ENCODE measurements at regions not wholly inside any gene's neighbourhood (a gene's known extent, or its start where the extent isn't known, plus 50 kb on each side); places are given as distances from the start of the nearest gene placed in this dataset.

- ChIA-PET POLR2A (no interaction called here), CTCF (no interaction called here)
- no peak for DNase-seq (ENCODE audit: extremely low spot score)
Measured at GRCh38 chr20:40815156-40816038, 126.4 kb upstream of the MAFB start.

GRCh38 chr20:40816039-40816352, 127.0 kb upstream of the MAFB start:
- no peak for TF ChIP-seq FOXA1 (IDR thresholded peaks at IDR 0.05)
- TF ChIP-seq TARDBP (IDR thresholded peaks at IDR 0.05) = no peak
- TF ChIP-seq SUZ12 (IDR thresholded peaks at IDR 0.05) = no peak
- DNase-seq (ENCODE audit: extremely low spot score) = no peak
- ChIA-PET CTCF (no interaction called here), POLR2A (no interaction called here)

More at GRCh38 chr20:40815156-40816038, 126.4 kb upstream of the MAFB start:
- no peak for TF ChIP-seq SUZ12 (IDR thresholded peaks at IDR 0.05)
- TF ChIP-seq PKNOX1 (IDR thresholded peaks at IDR 0.05) = no peak
- TF ChIP-seq ELF4 (IDR thresholded peaks at IDR 0.05) = no peak
- no peak for TF ChIP-seq L3MBTL2 (conservative IDR thresholded peaks at IDR 0.05)
- TF ChIP-seq NFRKB (IDR thresholded peaks at IDR 0.05) = no peak
- no peak for TF ChIP-seq LEF1 (IDR thresholded peaks at IDR 0.05; ENCODE audit: borderline replicate concordance)
- TF ChIP-seq ZNF384 (IDR thresholded peaks at IDR 0.05) = no peak
- TF ChIP-seq SP1 (IDR thresholded peaks at IDR 0.05) = no peak
- TF ChIP-seq FOXK2 (IDR thresholded peaks at IDR 0.05) = no peak
- TF ChIP-seq ARNT (IDR thresholded peaks at IDR 0.05) = no peak
- no peak for TF ChIP-seq FOXA1 (IDR thresholded peaks at IDR 0.05)
- TF ChIP-seq CTBP1 (IDR thresholded peaks at IDR 0.05; ENCODE audit: borderline replicate concordance) = no peak

DNA sequence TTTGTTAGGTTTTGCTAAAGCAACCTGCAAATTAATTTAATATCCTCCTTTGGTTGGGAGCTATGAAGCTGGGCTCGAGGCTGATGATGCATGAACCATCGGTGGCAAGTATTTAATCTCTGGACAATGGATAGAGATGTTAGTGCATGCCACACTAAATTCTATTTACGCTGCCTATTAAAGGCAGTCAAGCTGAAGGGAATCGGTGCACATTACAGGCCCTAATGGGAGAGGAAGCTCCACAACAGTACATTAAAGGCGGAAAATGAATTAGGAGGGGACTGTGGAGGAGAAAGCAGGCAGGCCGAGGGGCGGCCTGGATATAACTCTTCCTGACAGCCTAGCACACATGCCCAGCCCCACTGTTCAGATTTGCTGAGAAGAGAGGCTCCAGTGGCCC, 132.4 kb upstream of the MAFB start:
- CTCF ChIA-PET = no interaction called here
- DNase-seq (ENCODE audit: extremely low spot score) = no peak
- TF ChIP-seq PKNOX1 (IDR thresholded peaks at IDR 0.05) (peak; percentile 81), SUZ12 (IDR thresholded peaks at IDR 0.05) (no peak)
- POLR2A ChIA-PET = no interaction called here

- ChIA-PET POLR2A (no interaction called here), CTCF (no interaction called here)
- no peak for DNase-seq (ENCODE audit: extremely low spot score)
- TF ChIP-seq BHLHE40 (IDR thresholded peaks at IDR 0.05; ENCODE audit: borderline replicate concordance) = no peak
- no peak for TF ChIP-seq HDGF (IDR thresholded peaks at IDR 0.05; ENCODE audit: borderline replicate concordance)
Measured at GRCh38 chr20:40826699-40827098, 137.7 kb upstream of the MAFB start.

- no peak for TF ChIP-seq ARNT (IDR thresholded peaks at IDR 0.05)
- no peak for TF ChIP-seq PKNOX1 (IDR thresholded peaks at IDR 0.05)
- TF ChIP-seq ZNF384 (IDR thresholded peaks at IDR 0.05) = no peak
- no peak for TF ChIP-seq NFRKB (IDR thresholded peaks at IDR 0.05)
- no peak for TF ChIP-seq SP1 (IDR thresholded peaks at IDR 0.05)
- TF ChIP-seq FOXK2 (IDR thresholded peaks at IDR 0.05) = no peak
- TF ChIP-seq ELF4 (IDR thresholded peaks at IDR 0.05) = no peak
- TF ChIP-seq TARDBP (IDR thresholded peaks at IDR 0.05) = no peak
- TF ChIP-seq FOXA1 (IDR thresholded peaks at IDR 0.05) = no peak
- no peak for TF ChIP-seq LEF1 (IDR thresholded peaks at IDR 0.05; ENCODE audit: borderline replicate concordance)
- no peak for TF ChIP-seq FOXM1 (IDR thresholded peaks at IDR 0.05; ENCODE audit: borderline replicate concordance)
- TF ChIP-seq SUZ12 (IDR thresholded peaks at IDR 0.05) = no peak
- TF ChIP-seq CTBP1 (IDR thresholded peaks at IDR 0.05; ENCODE audit: borderline replicate concordance) = no peak
- no peak for TF ChIP-seq BHLHE40 (IDR thresholded peaks at IDR 0.05; ENCODE audit: borderline replicate concordance)
- no peak for TF ChIP-seq L3MBTL2 (conservative IDR thresholded peaks at IDR 0.05)
- no peak for TF ChIP-seq HDGF (IDR thresholded peaks at IDR 0.05; ENCODE audit: borderline replicate concordance)
- no peak for DNase-seq (ENCODE audit: extremely low spot score)
- CTCF ChIA-PET = no interaction called here
- POLR2A ChIA-PET = no interaction called here
Measured at GRCh38 chr20:40835321-40835720, 146.3 kb upstream of the MAFB start.

- POLR2A ChIA-PET = no interaction called here
- TF ChIP-seq FOXK2 (IDR thresholded peaks at IDR 0.05) = no peak
- no peak for TF ChIP-seq PKNOX1 (IDR thresholded peaks at IDR 0.05)
Measured at GRCh38 chr20:40838509-40838908, 149.5 kb upstream of the MAFB start.

GRCh38 chr20:40843251-40843650, 154.2 kb upstream of the MAFB start:
- TF ChIP-seq FOXM1 (IDR thresholded peaks at IDR 0.05; ENCODE audit: borderline replicate concordance) = no peak
- TF ChIP-seq LEF1 (IDR thresholded peaks at IDR 0.05; ENCODE audit: borderline replicate concordance) = no peak
- no peak for TF ChIP-seq BHLHE40 (IDR thresholded peaks at IDR 0.05; ENCODE audit: borderline replicate concordance)
- no peak for TF ChIP-seq HDGF (IDR thresholded peaks at IDR 0.05; ENCODE audit: borderline replicate concordance)
- TF ChIP-seq SUZ12 (IDR thresholded peaks at IDR 0.05) = no peak
- TF ChIP-seq TARDBP (IDR thresholded peaks at IDR 0.05) = no peak
- no peak for TF ChIP-seq ELF4 (IDR thresholded peaks at IDR 0.05)
- TF ChIP-seq CTBP1 (IDR thresholded peaks at IDR 0.05; ENCODE audit: borderline replicate concordance) = no peak
- no peak for TF ChIP-seq ARNT (IDR thresholded peaks at IDR 0.05)
- no peak for TF ChIP-seq ZNF384 (IDR thresholded peaks at IDR 0.05)
- no peak for TF ChIP-seq L3MBTL2 (conservative IDR thresholded peaks at IDR 0.05)
- TF ChIP-seq FOXK2 (IDR thresholded peaks at IDR 0.05) = no peak
- no peak for TF ChIP-seq NFRKB (IDR thresholded peaks at IDR 0.05)
- no peak for TF ChIP-seq SP1 (IDR thresholded peaks at IDR 0.05)
- no peak for TF ChIP-seq FOXA1 (IDR thresholded peaks at IDR 0.05)
- TF ChIP-seq PKNOX1 (IDR thresholded peaks at IDR 0.05) = no peak
- CTCF ChIA-PET = no interaction called here
- POLR2A ChIA-PET = no interaction called here

More at GRCh38 chr20:40838509-40838908, 149.5 kb upstream of the MAFB start:
- no peak for DNase-seq (ENCODE audit: extremely low spot score)
- CTCF ChIA-PET = no interaction called here

More at GRCh38 chr20:40843251-40843650, 154.2 kb upstream of the MAFB start:
- no peak for DNase-seq (ENCODE audit: extremely low spot score)
